Smooth muscle cell (in vitro differentiated cells): ENCODE measurements at regions not wholly inside any gene's neighbourhood (a gene's known extent, or its start where the extent isn't known, plus 50 kb on each side); places are given as distances from the start of the nearest gene placed in this dataset.

Source experiments
- DNase-seq: peaks from one replicate; lab custom pipeline; 2025; ENCODE audit not compliant: unreplicated experiment; lab: John Stamatoyannopoulos, UW
- H2AFZ ChIP-seq: fragments of 200-600 bp; sonication (generic); 2 replicates; pipeline ENCODE4 v1.6.0; 2016; ENCODE audit warnings: antibody characterized with exemption, low read depth, mild to moderate bottlenecking
- H3F3A ChIP-seq: fragments of 200-600 bp; sonication (generic); 2 replicates; pipeline ENCODE4 v1.6.0; 2017; ENCODE audit warnings: antibody characterized with exemption, low read depth
- H3K27ac ChIP-seq: fragments of 200-600 bp; sonication (generic); 2 replicates; pipeline ENCODE4 v1.5.1; 2016; ENCODE audit warnings: low read depth, mild to moderate bottlenecking
- H3K27me3 ChIP-seq: fragments of 200-600 bp; sonication (generic); 2 replicates; pipeline ENCODE4 v1.6.1; 2016; ENCODE audit warnings: low read depth, mild to moderate bottlenecking
- H3K36me3 ChIP-seq: fragments of 200-600 bp; sonication (generic); 2 replicates; pipeline ENCODE4 v1.5.1; 2016; ENCODE audit warnings: low read depth
- H3K4me1 ChIP-seq: fragments of 200-600 bp; sonication (generic); 2 replicates; pipeline ENCODE4 v1.5.1; 2016; ENCODE audit warnings: low read depth
- H3K4me2 ChIP-seq: fragments of 200-600 bp; sonication (generic); 2 replicates; pipeline ENCODE4 v1.6.0; 2016; ENCODE audit warnings: mild to moderate bottlenecking
- H3K4me3 ChIP-seq: fragments of 200-600 bp; sonication (generic); 2 replicates; pipeline ENCODE4 v1.5.1; 2016; ENCODE audit warnings: mild to moderate bottlenecking
- H3K79me2 ChIP-seq: fragments of 200-600 bp; sonication (generic); 2 replicates; pipeline ENCODE4 v1.6.0; 2016; ENCODE audit warnings: low read depth, mild to moderate bottlenecking
- H3K9ac ChIP-seq: fragments of 200-600 bp; sonication (generic); 2 replicates; pipeline ENCODE4 v1.6.0; 2016; ENCODE audit warnings: low read depth
- H3K9me3 ChIP-seq: fragments of 200-600 bp; sonication (generic); replicated peaks from 2 replicates; pipeline ENCODE4 v1.5.1; 2016; ENCODE audit warnings: low read depth
- H4K20me1 ChIP-seq: fragments of 200-600 bp; sonication (generic); 2 replicates; pipeline ENCODE4 v1.6.0; 2016; ENCODE audit warnings: low read depth
- WGBS: methylation state at CpG from one replicate; pipeline ENCODE4 v1.1.7; 2016; ENCODE audit warnings: low lambda C conversion rate; 5-methylcytosine and 5-hydroxymethylcytosine counted together
- TF ChIP-seq, protein P1 (sequence below): fragments of 200-600 bp; sonication (generic); IDR thresholded peaks from 2 replicates; pipeline ENCODE4 v1.5.1; 2017; ENCODE audit warnings: borderline replicate concordance, mild to moderate bottlenecking, antibody characterized with exemption; ENCODE audit not compliant: insufficient read depth, poor library complexity, severe bottlenecking

DNA sequence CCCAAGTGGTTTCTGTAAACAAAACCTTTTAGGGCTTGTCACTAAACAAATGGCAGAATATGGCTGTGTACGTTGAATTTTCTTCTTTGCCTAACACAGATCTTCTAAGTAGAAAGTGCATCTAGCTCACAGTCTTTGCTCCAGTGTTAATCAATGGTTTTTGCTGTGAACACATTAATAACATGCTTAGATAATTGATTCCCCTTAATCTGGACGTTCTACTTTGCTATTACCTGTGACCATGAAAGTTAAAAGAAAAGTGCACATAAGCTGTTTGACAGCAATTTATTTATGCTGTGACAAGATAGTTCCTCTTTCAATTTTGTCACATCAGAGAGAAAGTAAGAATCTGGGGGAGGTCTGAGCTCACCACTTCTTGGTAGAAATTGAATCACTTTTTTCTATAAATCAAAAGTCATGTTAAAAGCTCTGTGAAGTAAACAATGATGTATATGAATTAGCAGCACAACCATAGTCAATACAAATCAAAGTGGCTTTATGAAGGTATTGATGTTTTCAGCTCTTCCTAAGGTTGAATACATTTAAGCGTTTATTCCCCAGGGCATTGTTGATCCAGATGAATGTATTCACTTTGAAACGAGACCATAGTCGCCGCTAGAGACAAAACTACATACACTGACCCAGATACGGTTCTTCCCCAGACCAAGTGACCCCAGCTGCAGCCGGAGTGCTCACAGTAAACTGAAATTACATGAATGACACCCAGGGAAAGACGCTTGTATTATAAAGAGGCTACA is 174.6 kb upstream of the ZNF608 start:
- no peaks in the 10 kb centered on the region for H3K36me3 ChIP-seq
- 72% methylated on average over 9 of the region's 9 CpGs for WGBS
- TF ChIP-seq, protein P1, sequence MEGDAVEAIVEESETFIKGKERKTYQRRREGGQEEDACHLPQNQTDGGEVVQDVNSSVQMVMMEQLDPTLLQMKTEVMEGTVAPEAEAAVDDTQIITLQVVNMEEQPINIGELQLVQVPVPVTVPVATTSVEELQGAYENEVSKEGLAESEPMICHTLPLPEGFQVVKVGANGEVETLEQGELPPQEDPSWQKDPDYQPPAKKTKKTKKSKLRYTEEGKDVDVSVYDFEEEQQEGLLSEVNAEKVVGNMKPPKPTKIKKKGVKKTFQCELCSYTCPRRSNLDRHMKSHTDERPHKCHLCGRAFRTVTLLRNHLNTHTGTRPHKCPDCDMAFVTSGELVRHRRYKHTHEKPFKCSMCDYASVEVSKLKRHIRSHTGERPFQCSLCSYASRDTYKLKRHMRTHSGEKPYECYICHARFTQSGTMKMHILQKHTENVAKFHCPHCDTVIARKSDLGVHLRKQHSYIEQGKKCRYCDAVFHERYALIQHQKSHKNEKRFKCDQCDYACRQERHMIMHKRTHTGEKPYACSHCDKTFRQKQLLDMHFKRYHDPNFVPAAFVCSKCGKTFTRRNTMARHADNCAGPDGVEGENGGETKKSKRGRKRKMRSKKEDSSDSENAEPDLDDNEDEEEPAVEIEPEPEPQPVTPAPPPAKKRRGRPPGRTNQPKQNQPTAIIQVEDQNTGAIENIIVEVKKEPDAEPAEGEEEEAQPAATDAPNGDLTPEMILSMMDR, result no peak
- no peak overlapping the region for H3K4me3 ChIP-seq
- DNase-seq, result no peak
- no peak overlapping the region for H3K27ac ChIP-seq
- H3K4me2 ChIP-seq, result no peak overlapping the region
- peaks cover 53% of the 10 kb centered on the region for H3K4me1 ChIP-seq
- no peaks in the 10 kb centered on the region for H3F3A ChIP-seq
- no peaks in the 10 kb centered on the region for H3K79me2 ChIP-seq
- H3K27me3 ChIP-seq, result no peaks in the 10 kb centered on the region
- no peak overlapping the region for H3K9ac ChIP-seq
- H3K9me3 ChIP-seq, result no peaks in the 10 kb centered on the region
- no peaks in the 10 kb centered on the region for H4K20me1 ChIP-seq
- H2AFZ ChIP-seq, result peak overlapping the region; percentile 3

- TF ChIP-seq, protein P1, result no peak
- no peak overlapping the region for H2AFZ ChIP-seq
- H3F3A ChIP-seq, result no peaks in the 10 kb centered on the region
- 84% methylated on average over 4 of the region's 4 CpGs for WGBS
- H3K79me2 ChIP-seq, result no peaks in the 10 kb centered on the region
- no peaks in the 10 kb centered on the region for H3K27me3 ChIP-seq
- no peaks in the 10 kb centered on the region for H3K9me3 ChIP-seq
- H4K20me1 ChIP-seq, result no peaks in the 10 kb centered on the region
- H3K9ac ChIP-seq, result no peak overlapping the region
- DNase-seq, result no peak
- no peak overlapping the region for H3K4me3 ChIP-seq
- H3K4me1 ChIP-seq, result peaks cover 53% of the 10 kb centered on the region
- H3K4me2 ChIP-seq, result no peak overlapping the region
- H3K27ac ChIP-seq, result no peak overlapping the region
- no peaks in the 10 kb centered on the region for H3K36me3 ChIP-seq
Measured at GRCh38 chr5:124921694-124922093, 175.3 kb upstream of the ZNF608 start.

GRCh38 chr5:124922255-124922975 is 176.0 kb upstream of the ZNF608 start:
- Histone ChIP-seq H3K36me3 (no peaks in the 10 kb centered on the region), H3K9me3 (no peaks in the 10 kb centered on the region), H3K79me2 (no peaks in the 10 kb centered on the region), H3K27ac (no peak overlapping the region), H3F3A (no peaks in the 10 kb centered on the region), H3K9ac (no peak overlapping the region), H3K27me3 (no peaks in the 10 kb centered on the region), H2AFZ (no peak overlapping the region), H3K4me2 (no peak overlapping the region), H3K4me3 (no peak overlapping the region), H3K4me1 (peaks cover 53% of the 10 kb centered on the region), H4K20me1 (no peaks in the 10 kb centered on the region)
- 34% methylated on average over 6 of the region's 6 CpGs for WGBS
- DNase-seq, result no peak
- TF ChIP-seq, protein P1, result no peak

GRCh38 chr5:124923131-124923530 is 176.7 kb upstream of the ZNF608 start:
- Histone ChIP-seq H3F3A (no peaks in the 10 kb centered on the region), H3K9ac (no peak overlapping the region), H3K79me2 (no peaks in the 10 kb centered on the region), H3K36me3 (no peaks in the 10 kb centered on the region), H3K27me3 (no peaks in the 10 kb centered on the region), H3K4me2 (no peak overlapping the region), H3K27ac (no peak overlapping the region), H4K20me1 (no peaks in the 10 kb centered on the region), H3K4me3 (no peak overlapping the region), H2AFZ (no peak overlapping the region), H3K4me1 (peaks cover 53% of the 10 kb centered on the region), H3K9me3 (no peaks in the 10 kb centered on the region)
- DNase-seq, result no peak
- 41% methylated on average over 1 of the region's 1 CpG for WGBS
- TF ChIP-seq, protein P1, result no peak
